Hepatocyte (in vitro differentiated cells): ENCODE measurements at regions not wholly inside any gene's neighbourhood (a gene's known extent, or its start where the extent isn't known, plus 50 kb on each side); places are given as distances from the start of the nearest gene placed in this dataset.

Source experiments
- DNase-seq: peaks from one replicate; pipeline ENCODE4 v3.0.0-alpha.2; 2016; ENCODE audit warnings: low spot score
- H2AFZ ChIP-seq: fragments of 200-600 bp; sonication (generic); 2 replicates; pipeline ENCODE4 v1.6.0; 2016; ENCODE audit warnings: antibody characterized with exemption, mild to moderate bottlenecking
- H3K27ac ChIP-seq: fragments of 200-600 bp; sonication (generic); 2 replicates; pipeline ENCODE4 v1.5.1; 2016; ENCODE audit warnings: mild to moderate bottlenecking
- H3K27me3 ChIP-seq: fragments of 200-600 bp; sonication (generic); 2 replicates; pipeline ENCODE4 v1.6.1; 2016
- H3K36me3 ChIP-seq: fragments of 200-600 bp; sonication (generic); replicated peaks from 2 replicates; pipeline ENCODE4 v1.5.1; 2016; ENCODE audit warnings: low read depth; ENCODE audit not compliant: insufficient read depth
- H3K4me1 ChIP-seq: fragments of 200-600 bp; sonication (generic); 2 replicates; pipeline ENCODE4 v1.5.1; 2016; ENCODE audit warnings: mild to moderate bottlenecking, moderate library complexity; ENCODE audit not compliant: insufficient read depth
- H3K4me2 ChIP-seq: fragments of 200-600 bp; sonication (generic); 2 replicates; pipeline ENCODE4 v1.6.0; 2016
- H3K4me3 ChIP-seq: fragments of 200-600 bp; sonication (generic); 2 replicates; pipeline ENCODE4 v1.5.1; 2016; ENCODE audit warnings: mild to moderate bottlenecking
- H3K79me2 ChIP-seq: fragments of 200-600 bp; sonication (generic); 2 replicates; pipeline ENCODE4 v1.6.0; 2017; ENCODE audit warnings: mild to moderate bottlenecking
- H3K9me2 ChIP-seq: fragments of 200-600 bp; sonication (generic); replicated peaks from 2 replicates; pipeline ENCODE4 v1.6.0; 2017; ENCODE audit warnings: mild to moderate bottlenecking; ENCODE audit not compliant: insufficient read depth
- H3K9me3 ChIP-seq: fragments of 200-600 bp; sonication (generic); 2 replicates; pipeline ENCODE4 v1.5.1; 2016; ENCODE audit warnings: low read depth, mild to moderate bottlenecking
- H4K20me1 ChIP-seq: fragments of 200-600 bp; sonication (generic); 2 replicates; pipeline ENCODE4 v1.6.0; 2016; ENCODE audit warnings: mild to moderate bottlenecking; ENCODE audit not compliant: insufficient read depth, poor library complexity, severe bottlenecking
- CTCF ChIP-seq: fragments of 200-600 bp; sonication (generic); IDR thresholded peaks from 2 replicates; pipeline ENCODE4 v1.5.1; 2016; ENCODE audit warnings: antibody characterized with exemption, mild to moderate bottlenecking; ENCODE audit not compliant: poor library complexity
- EZH2 ChIP-seq: fragments of 200-600 bp; sonication (generic); IDR thresholded peaks from 2 replicates; pipeline ENCODE4 v1.6.1; 2016; ENCODE audit warnings: antibody characterized with exemption, mild to moderate bottlenecking, borderline replicate concordance
- EZH2phosphoT487 ChIP-seq: fragments of 200-600 bp; sonication (generic); IDR thresholded peaks from one replicate; pipeline ENCODE4 v1.6.1; 2018; ENCODE audit warnings: antibody characterized with exemption, mild to moderate bottlenecking, low read depth, moderate library complexity; ENCODE audit not compliant: unreplicated experiment, severe bottlenecking
- WGBS: methylation state at CpG from one replicate; pipeline ENCODE4 v1.1.6; 2016; ENCODE audit warnings: low lambda C conversion rate; ENCODE audit errors: missing lambda C conversion rate; 5-methylcytosine and 5-hydroxymethylcytosine counted together

- Histone ChIP-seq H3K9me3 (no peaks in the 10 kb centered on the region), H3K36me3 (no peaks in the 10 kb centered on the region), H2AFZ (no peak overlapping the region), H3K79me2 (no peaks in the 10 kb centered on the region), H3K27ac (no peak overlapping the region), H3K27me3 (no peaks in the 10 kb centered on the region), H3K4me3 (no peak overlapping the region), H3K4me1 (no peaks in the 10 kb centered on the region), H3K9me2 (no peaks in the 10 kb centered on the region), H3K4me2 (no peak overlapping the region), H4K20me1 (no peaks in the 10 kb centered on the region)
- no peak for DNase-seq
- 40% methylated on average over 4 of the region's 4 CpGs for WGBS
- no peak for TF ChIP-seq EZH2
- no peak for TF ChIP-seq EZH2phosphoT487
- no peak for TF ChIP-seq CTCF
Observed at GRCh38 chr20:58087562-58087858, 140.9 kb downstream of the ANKRD60 start.

- no peaks in the 10 kb centered on the region for H4K20me1 ChIP-seq
- peak; percentile 64 for DNase-seq
Observed at GRCh38 chr20:58086763-58087561, 141.5 kb downstream of the ANKRD60 start.

GRCh38 chr20:58084966-58085365 is 143.5 kb downstream of the ANKRD60 start:
- no peaks in the 10 kb centered on the region for H4K20me1 ChIP-seq
- no peaks in the 10 kb centered on the region for H3K9me2 ChIP-seq
- DNase-seq, result peak; percentile 16
- H3K79me2 ChIP-seq, result no peaks in the 10 kb centered on the region
- no peak overlapping the region for H3K4me3 ChIP-seq
- H3K27ac ChIP-seq, result no peak overlapping the region
- no peaks in the 10 kb centered on the region for H3K27me3 ChIP-seq
- H3K4me1 ChIP-seq, result no peaks in the 10 kb centered on the region
- no peaks in the 10 kb centered on the region for H3K36me3 ChIP-seq
- no peak overlapping the region for H3K4me2 ChIP-seq
- TF ChIP-seq CTCF (no peak), EZH2phosphoT487 (no peak)
- H2AFZ ChIP-seq, result no peak overlapping the region
- no peaks in the 10 kb centered on the region for H3K9me3 ChIP-seq
- WGBS, result 77% methylated on average over 6 of the region's 6 CpGs

More at GRCh38 chr20:58086763-58087561, 141.5 kb downstream of the ANKRD60 start:
- 77% methylated on average over 13 of the region's 13 CpGs for WGBS
- Histone ChIP-seq H3K9me3 (no peaks in the 10 kb centered on the region), H3K79me2 (no peaks in the 10 kb centered on the region), H2AFZ (no peak overlapping the region), H3K9me2 (no peaks in the 10 kb centered on the region), H3K27me3 (no peaks in the 10 kb centered on the region), H3K27ac (no peak overlapping the region), H3K36me3 (no peaks in the 10 kb centered on the region), H3K4me1 (no peaks in the 10 kb centered on the region), H3K4me2 (no peak overlapping the region), H3K4me3 (no peak overlapping the region)
- peak; percentile 74 for TF ChIP-seq CTCF
- no peak for TF ChIP-seq EZH2
